Stomach (tissue), 4 donors: ENCODE measurements at regions not wholly inside any gene's neighbourhood (a gene's known extent, or its start where the extent isn't known, plus 50 kb on each side); places are given as distances from the start of the nearest gene placed in this dataset.

ENCODE experiments used
- CTCF ChIP-seq, 7 experiments: fragments of 450-650 bp in 4 of 7; fragments of 200-600 bp in 3 of 7; sonication (generic) in 3 of 7; IDR thresholded peaks; one replicate each; pipeline ENCODE4 v1.5.1; 2016 to 2019; ENCODE audit warnings: antibody characterized with exemption in 7 of 7, control low read depth in 2 of 7, mild to moderate bottlenecking in 1 of 7
- POLR2A ChIP-seq, 4 donors: fragments of 450-650 bp; IDR thresholded peaks; one replicate each; pipeline ENCODE4 v1.6.1; 2016; ENCODE audit warnings: antibody characterized with exemption in 4 of 4, control low read depth in 2 of 4, mild to moderate bottlenecking in 1 of 4, moderate library complexity in 1 of 4

DNA sequence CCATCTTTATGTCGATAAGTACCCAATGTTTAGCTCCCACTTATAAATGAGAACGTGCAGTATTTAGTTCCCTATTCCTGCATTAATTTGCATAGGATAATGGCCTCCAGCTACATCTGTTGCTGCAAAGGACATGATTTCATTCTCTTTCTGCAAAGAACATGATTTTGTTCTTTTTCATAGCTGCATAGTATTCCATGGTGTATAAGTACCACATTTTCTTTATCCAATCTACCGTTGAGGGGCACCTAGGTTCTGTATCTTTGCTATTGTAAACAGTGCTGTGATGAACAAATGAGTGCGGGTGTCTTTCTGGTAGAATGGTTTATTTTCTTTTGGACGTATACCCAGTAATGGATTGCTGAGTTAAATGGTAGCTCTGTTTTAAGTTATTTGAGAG lies 63.0 kb downstream of the HLX start:
- TF ChIP-seq POLR2A (IDR thresholded peaks at IDR 0.05) (no peak), CTCF (IDR thresholded peaks at IDR 0.05) (no peak)
